ENCODE measurements at regions not wholly inside any gene's neighbourhood (a gene's known extent, or its start where the extent isn't known, plus 50 kb on each side); places are given as distances from the start of the nearest gene placed in this dataset.

DNA sequence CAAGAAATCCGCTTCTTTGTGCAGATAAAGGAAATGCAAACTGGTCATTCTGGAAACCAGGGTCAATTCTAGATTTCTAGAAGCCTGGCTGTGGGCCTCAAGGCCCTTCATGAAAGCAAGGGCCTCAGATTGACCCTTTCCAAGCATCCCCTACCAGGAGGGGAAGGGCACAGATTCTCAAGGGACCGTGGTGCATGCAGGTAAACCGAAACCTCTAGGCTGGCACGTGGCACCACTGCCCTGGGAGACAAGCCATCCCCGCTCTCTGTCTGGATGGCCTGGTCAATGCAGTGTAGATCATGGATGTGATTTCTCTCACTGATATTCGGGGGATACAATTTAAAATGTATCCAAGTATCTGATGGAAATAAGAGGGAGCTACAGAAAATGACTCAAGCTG is 69.4 kb downstream of the TOMM20 start:
- no peak for DNase-seq (ENCODE audit: low spot score)
- TF ChIP-seq CTCF (IDR thresholded peaks at IDR 0.05; ENCODE audit: extremely low read depth, missing control alignments), result no peak

DNA sequence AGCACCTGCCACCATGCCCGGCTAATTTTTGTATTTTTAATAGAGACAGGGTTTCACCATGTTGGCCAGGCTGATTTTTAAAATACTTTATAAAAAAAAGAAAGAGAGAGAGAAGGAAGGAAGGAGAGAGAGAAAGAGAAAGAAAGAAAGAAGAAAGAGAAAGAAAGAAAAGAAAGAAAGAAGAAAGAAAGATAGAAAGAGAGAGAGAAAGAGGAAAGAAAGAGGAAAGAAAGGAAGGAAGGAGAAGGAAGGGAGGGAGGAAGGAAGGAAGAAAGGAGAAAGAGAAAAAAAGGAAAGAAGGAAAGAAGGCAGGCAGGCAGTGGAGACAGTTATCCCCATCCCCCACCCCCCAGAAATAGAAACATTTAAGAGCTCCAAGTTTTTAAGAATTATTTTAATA is 69.9 kb downstream of the TOMM20 start:
- no peak for TF ChIP-seq CTCF (IDR thresholded peaks at IDR 0.05; ENCODE audit: extremely low read depth, missing control alignments)

GRCh38 chr1:235057385-235058306 is 71.0 kb downstream of the TOMM20 start:
- no peak for DNase-seq (ENCODE audit: low spot score)
- no peak for TF ChIP-seq CTCF (IDR thresholded peaks at IDR 0.05; ENCODE audit: extremely low read depth, missing control alignments)

More for the DNA sequence above, 69.9 kb downstream of the TOMM20 start:
- no peak for DNase-seq (ENCODE audit: low spot score)

DNA sequence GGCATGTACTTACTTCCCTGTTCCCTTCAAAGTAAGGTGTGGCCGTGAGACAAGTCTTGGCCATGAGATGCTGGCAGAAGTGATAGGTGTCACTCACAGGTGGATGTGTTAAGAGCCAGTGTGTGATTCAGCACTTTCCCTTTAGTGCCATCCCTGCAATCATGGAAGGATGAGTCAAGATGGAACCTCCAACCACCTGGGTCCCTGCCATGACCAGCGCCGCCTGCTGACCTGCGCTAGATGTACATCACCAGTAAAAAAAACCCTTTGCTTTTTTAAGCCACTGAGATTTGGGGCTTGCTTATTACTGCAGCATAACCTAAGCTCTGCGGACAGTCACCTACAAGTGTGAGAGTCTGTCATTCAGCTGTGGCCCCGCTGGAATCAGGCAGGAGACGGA is 71.7 kb downstream of the TOMM20 start:
- TF ChIP-seq CTCF (IDR thresholded peaks at IDR 0.05; ENCODE audit: extremely low read depth, missing control alignments), result no peak
- no peak for DNase-seq (ENCODE audit: low spot score)

GRCh38 chr1:235054936-235055335 is 73.7 kb downstream of the TOMM20 start:
- no peak for DNase-seq (ENCODE audit: low spot score)
- no peak for TF ChIP-seq CTCF (IDR thresholded peaks at IDR 0.05; ENCODE audit: extremely low read depth, missing control alignments)

GRCh38 chr1:235054466-235054865 is 74.2 kb downstream of the TOMM20 start:
- DNase-seq (ENCODE audit: low spot score), result no peak
- no peak for TF ChIP-seq CTCF (IDR thresholded peaks at IDR 0.05; ENCODE audit: extremely low read depth, missing control alignments)

DNA sequence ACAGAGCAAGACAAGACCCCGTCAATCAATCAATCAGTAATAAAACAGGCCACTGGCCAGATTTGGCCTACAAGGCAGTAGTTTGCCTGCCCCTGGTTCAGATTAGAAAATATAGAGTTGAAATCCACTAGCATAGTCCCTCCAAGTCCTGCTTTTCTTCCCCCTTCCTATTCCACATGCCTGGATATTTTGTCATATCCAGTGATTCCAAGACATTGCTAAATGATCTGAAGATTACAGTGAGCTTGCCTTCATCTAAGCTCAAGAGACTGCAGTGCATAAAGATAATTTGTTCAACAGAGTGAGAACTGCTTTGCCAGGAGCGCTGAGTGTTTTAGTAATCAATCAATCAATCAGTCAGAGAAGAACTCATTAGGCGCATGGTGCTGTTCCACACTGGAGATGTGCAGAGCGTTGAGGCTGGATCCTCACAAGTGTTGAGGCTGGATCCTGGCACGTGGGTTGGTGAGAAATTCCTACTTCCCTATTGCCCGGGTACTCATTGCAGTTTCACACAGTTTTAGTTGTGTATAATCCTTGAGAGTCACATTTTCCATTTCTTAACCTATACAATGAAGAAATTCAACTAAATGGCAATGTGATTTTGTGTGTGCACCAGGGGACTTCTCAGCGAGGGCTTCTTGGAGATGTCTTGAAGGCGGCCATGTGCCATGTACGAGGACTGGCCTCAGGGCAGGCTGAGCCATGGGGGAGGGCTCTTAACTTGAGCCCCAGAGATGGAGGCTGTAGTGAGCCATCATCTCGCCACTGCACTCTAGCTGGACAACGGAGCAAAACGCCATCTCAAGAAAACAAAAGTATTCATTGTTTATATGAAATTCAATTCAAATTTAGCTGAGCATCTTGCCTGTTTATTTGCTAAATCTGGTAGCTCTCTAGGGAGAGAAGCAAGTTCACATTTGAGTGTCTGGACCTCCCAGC is 76.3 kb downstream of the TOMM20 start:
- no peak for DNase-seq (ENCODE audit: low spot score)
- no peak for TF ChIP-seq CTCF (IDR thresholded peaks at IDR 0.05; ENCODE audit: extremely low read depth, missing control alignments)
